Endothelial cell of umbilical vein (primary cell): ENCODE measurements at regions not wholly inside any gene's neighbourhood (a gene's known extent, or its start where the extent isn't known, plus 50 kb on each side); places are given as distances from the start of the nearest gene placed in this dataset.

ENCODE experiments used
- CTCF ChIP-seq, 2 donors: IDR thresholded peaks; 1 replicate in 1 of 2; 2 replicates in 1 of 2; pipeline ENCODE4 v1.5.1; 2011; ENCODE audit warnings: low read length in 2 of 2, mild to moderate bottlenecking in 2 of 2, moderate library complexity in 2 of 2, control low read depth in 1 of 2, inconsistent platforms in 1 of 2, low read depth in 1 of 2; ENCODE audit not compliant: insufficient read depth in 1 of 2; ENCODE audit errors: extremely low read depth in 1 of 2
- EZH2 ChIP-seq: IDR thresholded peaks from 2 replicates; pipeline ENCODE4 v1.6.1; 2012; ENCODE audit warnings: borderline replicate concordance, low read depth, mild to moderate bottlenecking, moderate library complexity, low read length, inconsistent platforms; ENCODE audit not compliant: severe bottlenecking
- FOS ChIP-seq: IDR thresholded peaks from 2 replicates; pipeline ENCODE4 v1.6.1; 2011; ENCODE audit warnings: mild to moderate bottlenecking, low read length, moderate library complexity, borderline replicate concordance; ENCODE audit not compliant: insufficient read depth
- JUN ChIP-seq: IDR thresholded peaks from 2 replicates; pipeline ENCODE4 v1.6.1; 2011; ENCODE audit warnings: borderline replicate concordance, low read depth; ENCODE audit not compliant: insufficient read length, insufficient read depth
- MAX ChIP-seq: IDR thresholded peaks from 2 replicates; pipeline ENCODE4 v1.6.1; 2011; ENCODE audit not compliant: insufficient read depth, insufficient read length
- MYC ChIP-seq: IDR thresholded peaks from one replicate; pipeline ENCODE4 v1.6.1; 2011; ENCODE audit warnings: mild to moderate bottlenecking, low read depth, low read length
- POLR2A ChIP-seq: IDR thresholded peaks from 2 replicates; pipeline ENCODE4 v1.6.1; 2012; ENCODE audit warnings: low read depth, mild to moderate bottlenecking, control low read depth, low read length
- POLR2AphosphoS5 ChIP-seq: IDR thresholded peaks from 2 replicates; pipeline ENCODE4 v1.6.1; 2012; ENCODE audit warnings: low read depth, mild to moderate bottlenecking, control low read depth, low read length, moderate library complexity; ENCODE audit not compliant: insufficient read depth

GRCh38 chr14:30468354-30468753, 90.6 kb upstream of the G2E3 start:
- TF ChIP-seq CTCF (IDR thresholded peaks at IDR 0.05; ENCODE audit: extremely low read depth in 1 of 2, insufficient read depth in 1 of 2, low read depth in 1 of 2, low read length in 2 of 2): no peak
- no peak for TF ChIP-seq POLR2AphosphoS5
- no peak for TF ChIP-seq JUN
- no peak for TF ChIP-seq POLR2A
- no peak for TF ChIP-seq MAX
- no peak for TF ChIP-seq EZH2
- TF ChIP-seq FOS: no peak
- TF ChIP-seq MYC: no peak
